ACC112 (cell line): ENCODE measurements at regions not wholly inside any gene's neighbourhood (a gene's known extent, or its start where the extent isn't known, plus 50 kb on each side); places are given as distances from the start of the nearest gene placed in this dataset.

ENCODE experiments used
- H2AFZ ChIP-seq: fragments of 200-600 bp; sonication (generic); one replicate; pipeline ENCODE4 v1.6.0; 2017; ENCODE audit warnings: antibody characterized with exemption, low read length; ENCODE audit not compliant: unreplicated experiment
- H3K27ac ChIP-seq: fragments of 200-600 bp; sonication (generic); 2 replicates; pipeline ENCODE4 v1.5.1; 2014; ENCODE audit warnings: low read depth, mild to moderate bottlenecking, antibody characterized with exemption, low read length, moderate library complexity
- H3K27me3 ChIP-seq: fragments of 200-600 bp; sonication (generic); 2 replicates; pipeline ENCODE4 v1.6.1; 2014; ENCODE audit warnings: mild to moderate bottlenecking, antibody characterized with exemption, low read length, moderate library complexity, mixed read lengths; ENCODE audit not compliant: insufficient read depth
- H3K36me3 ChIP-seq: fragments of 200-600 bp; sonication (generic); 2 replicates; pipeline ENCODE4 v1.6.1; 2016; ENCODE audit warnings: mild to moderate bottlenecking, antibody characterized with exemption, low read length, moderate library complexity, mixed read lengths; ENCODE audit not compliant: insufficient read depth
- H3K4me1 ChIP-seq: fragments of 200-600 bp; sonication (generic); one replicate; pipeline ENCODE4 v1.6.1; 2016; ENCODE audit warnings: low read length, mixed read lengths; ENCODE audit not compliant: insufficient read depth, unreplicated experiment, control insufficient read depth
- H3K4me3 ChIP-seq: fragments of 200-600 bp; sonication (generic); 2 replicates; pipeline ENCODE4 v1.5.1; 2014; ENCODE audit warnings: mild to moderate bottlenecking, low read depth, low read length
- H3K79me2 ChIP-seq: fragments of 200-600 bp; sonication (generic); one replicate; pipeline ENCODE4 v1.6.0; 2016; ENCODE audit warnings: low read length; ENCODE audit not compliant: control insufficient read depth, unreplicated experiment, insufficient read depth

GRCh38 chr10:61296161-61296560 is 157.0 kb downstream of the TMEM26 start:
- no peaks in the 10 kb centered on the region for H3K27me3 ChIP-seq
- H3K27ac ChIP-seq, result no peak overlapping the region
- H3K4me1 ChIP-seq, result no peaks in the 10 kb centered on the region
- H3K36me3 ChIP-seq, result no peaks in the 10 kb centered on the region
- no peak overlapping the region for H3K4me3 ChIP-seq
- no peaks in the 10 kb centered on the region for H3K79me2 ChIP-seq
- no peak overlapping the region for H2AFZ ChIP-seq

- Histone ChIP-seq H2AFZ (no peak overlapping the region), H3K4me1 (no peaks in the 10 kb centered on the region), H3K36me3 (no peaks in the 10 kb centered on the region), H3K27ac (no peak overlapping the region), H3K79me2 (no peaks in the 10 kb centered on the region), H3K4me3 (no peak overlapping the region), H3K27me3 (no peaks in the 10 kb centered on the region)
Observed at GRCh38 chr10:61294131-61294530, 159.1 kb downstream of the TMEM26 start.

DNA sequence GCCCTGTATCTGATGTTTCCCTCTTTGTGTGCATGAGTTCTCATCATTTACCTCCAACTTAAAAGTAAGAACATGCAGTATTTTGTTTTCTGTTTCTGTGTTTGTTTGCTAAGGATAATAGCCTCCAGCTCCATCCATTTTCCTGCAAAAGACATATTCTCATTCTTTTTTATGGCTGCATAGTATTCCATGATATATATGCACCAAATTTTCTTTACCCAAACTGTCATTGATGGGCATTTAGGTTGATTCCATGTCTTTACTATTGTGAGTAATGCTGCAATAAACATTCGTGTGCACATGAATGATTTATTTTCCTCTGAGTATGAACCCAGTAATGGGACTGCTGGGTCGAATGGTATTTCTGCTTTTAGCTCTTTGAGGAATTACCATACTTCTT is 163.4 kb downstream of the TMEM26 start:
- no peaks in the 10 kb centered on the region for H3K27me3 ChIP-seq
- no peaks in the 10 kb centered on the region for H3K36me3 ChIP-seq
- no peaks in the 10 kb centered on the region for H3K79me2 ChIP-seq
- no peaks in the 10 kb centered on the region for H3K4me1 ChIP-seq
- no peak overlapping the region for H3K4me3 ChIP-seq
- no peak overlapping the region for H3K27ac ChIP-seq
- no peak overlapping the region for H2AFZ ChIP-seq

DNA sequence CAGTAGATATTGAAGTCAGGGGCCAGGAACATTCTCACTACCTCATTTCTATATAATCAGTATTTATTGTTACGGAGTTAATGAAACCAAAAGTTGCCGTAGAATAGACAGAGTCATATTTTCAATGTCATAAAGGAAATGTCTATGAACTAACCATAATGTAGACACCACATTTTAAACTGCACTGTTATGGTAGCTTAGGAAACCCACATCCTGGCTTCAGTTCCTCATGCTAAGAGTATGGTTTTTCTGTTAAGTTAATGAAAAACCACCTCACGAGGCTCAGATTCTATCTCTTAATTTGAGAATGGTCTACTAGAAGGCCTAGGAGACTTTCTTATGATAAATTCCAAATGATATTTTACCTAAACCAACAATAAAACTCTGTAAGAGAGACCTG is 166.5 kb downstream of the TMEM26 start:
- no peaks in the 10 kb centered on the region for H3K27me3 ChIP-seq
- no peak overlapping the region for H3K4me3 ChIP-seq
- peaks cover 6% of the 10 kb centered on the region for H3K4me1 ChIP-seq
- H3K27ac ChIP-seq, result no peak overlapping the region
- no peak overlapping the region for H2AFZ ChIP-seq
- H3K36me3 ChIP-seq, result no peaks in the 10 kb centered on the region
- no peaks in the 10 kb centered on the region for H3K79me2 ChIP-seq

- H3K27me3 ChIP-seq, result no peaks in the 10 kb centered on the region
- H3K36me3 ChIP-seq, result no peaks in the 10 kb centered on the region
- H3K27ac ChIP-seq, result no peak overlapping the region
- no peak overlapping the region for H3K4me3 ChIP-seq
- no peak overlapping the region for H2AFZ ChIP-seq
- no peaks in the 10 kb centered on the region for H3K79me2 ChIP-seq
- H3K4me1 ChIP-seq, result peaks cover 6% of the 10 kb centered on the region
Observed at GRCh38 chr10:61285749-61286148, 167.4 kb downstream of the TMEM26 start.

GRCh38 chr10:61284222-61284890 is 168.8 kb downstream of the TMEM26 start:
- 0 out of 2 replicates have a peak overlapping the region, but pooled peaks have one; percentile 8 for H3K27ac ChIP-seq
- peak overlapping the region; percentile 60 for H3K4me3 ChIP-seq
- H2AFZ ChIP-seq, result peak overlapping the region; percentile 33
- H3K36me3 ChIP-seq, result no peaks in the 10 kb centered on the region
- peaks cover 12% of the 10 kb centered on the region for H3K4me1 ChIP-seq
- H3K79me2 ChIP-seq, result no peaks in the 10 kb centered on the region
- H3K27me3 ChIP-seq, result no peaks in the 10 kb centered on the region

DNA sequence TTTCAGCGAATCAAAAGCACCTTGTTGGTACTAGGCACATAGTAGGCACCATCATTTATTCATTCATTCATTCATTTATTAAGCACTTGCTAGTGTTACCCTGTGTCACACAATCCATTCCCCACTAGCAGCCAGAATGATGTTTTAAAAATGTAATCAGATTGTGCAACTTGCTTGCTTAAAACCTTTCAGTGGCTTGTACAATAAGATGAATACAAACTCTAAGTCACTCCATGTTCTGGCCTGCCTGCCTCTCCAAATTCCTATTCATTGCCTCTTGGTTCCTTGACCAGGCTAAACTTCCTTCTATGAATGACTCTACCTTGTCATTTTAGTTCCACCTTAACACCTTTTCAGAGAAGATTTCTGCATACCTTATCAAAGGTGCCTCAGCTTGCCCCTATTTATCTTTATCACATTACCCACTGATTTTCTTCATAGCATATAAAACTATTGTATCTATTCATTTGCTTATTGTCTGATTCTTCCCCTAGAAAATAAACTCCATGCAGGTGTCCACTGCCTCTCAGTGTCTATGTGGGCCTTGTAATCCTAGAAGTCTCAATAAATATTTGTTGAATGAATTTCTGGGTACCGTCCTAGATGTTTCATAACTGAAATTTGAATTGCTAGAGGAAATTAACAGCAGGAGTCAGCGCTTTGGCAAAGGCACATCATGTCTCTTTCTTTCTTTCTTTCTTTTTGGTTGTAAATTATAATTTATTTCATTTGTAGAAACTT is 169.5 kb downstream of the TMEM26 start:
- Histone ChIP-seq H3K27me3 (no peaks in the 10 kb centered on the region), H3K4me3 (peak overlapping the region; percentile 60), H3K4me1 (peaks cover 12% of the 10 kb centered on the region), H3K27ac (0 out of 2 replicates have a peak overlapping the region, but pooled peaks have one; percentile 8), H3K36me3 (no peaks in the 10 kb centered on the region), H3K79me2 (no peaks in the 10 kb centered on the region), H2AFZ (peak overlapping the region; percentile 33)

GRCh38 chr10:61283066-61283465 is 170.1 kb downstream of the TMEM26 start:
- Histone ChIP-seq H2AFZ (no peak overlapping the region), H3K4me3 (no peak overlapping the region), H3K27ac (no peak overlapping the region), H3K4me1 (peaks cover 12% of the 10 kb centered on the region), H3K36me3 (no peaks in the 10 kb centered on the region), H3K79me2 (no peaks in the 10 kb centered on the region), H3K27me3 (no peaks in the 10 kb centered on the region)

- Histone ChIP-seq H3K79me2 (no peaks in the 10 kb centered on the region), H3K27ac (no peak overlapping the region), H3K4me1 (peaks cover 12% of the 10 kb centered on the region), H3K27me3 (no peaks in the 10 kb centered on the region), H3K4me3 (no peak overlapping the region), H3K36me3 (no peaks in the 10 kb centered on the region), H2AFZ (no peak overlapping the region)
Observed at GRCh38 chr10:61280303-61280702, 172.9 kb downstream of the TMEM26 start.

GRCh38 chr10:61279400-61279799 is 173.8 kb downstream of the TMEM26 start:
- H3K4me3 ChIP-seq, result no peak overlapping the region
- no peak overlapping the region for H2AFZ ChIP-seq
- H3K4me1 ChIP-seq, result peaks cover 12% of the 10 kb centered on the region
- H3K27me3 ChIP-seq, result no peaks in the 10 kb centered on the region
- no peak overlapping the region for H3K27ac ChIP-seq
- H3K79me2 ChIP-seq, result no peaks in the 10 kb centered on the region
- H3K36me3 ChIP-seq, result no peaks in the 10 kb centered on the region

- H3K27ac ChIP-seq, result no peak overlapping the region
- H3K4me3 ChIP-seq, result no peak overlapping the region
- no peak overlapping the region for H2AFZ ChIP-seq
- H3K79me2 ChIP-seq, result no peaks in the 10 kb centered on the region
- H3K4me1 ChIP-seq, result peaks cover 7% of the 10 kb centered on the region
- H3K36me3 ChIP-seq, result no peaks in the 10 kb centered on the region
- H3K27me3 ChIP-seq, result no peaks in the 10 kb centered on the region
Observed at GRCh38 chr10:61278556-61278955, 174.6 kb downstream of the TMEM26 start.
